Stimulated activated CD4-positive, alpha-beta T cell treated with anti-CD3 and anti-CD28 coated beads, Interleukin-2, amount 100 ng/mL, for 4 hours (primary cell): ENCODE measurements at regions not wholly inside any gene's neighbourhood (a gene's known extent, or its start where the extent isn't known, plus 50 kb on each side); places are given as distances from the start of the nearest gene placed in this dataset.
"Not testable (repeated sequence)": the region's sequence is repeated elsewhere in the genome, so short reads cannot be mapped to it uniquely, and the experiment has no call there.

ENCODE experiments used
- DNase-seq: peaks from one replicate; pipeline ENCODE4 v3.0.0-alpha.2; 2020; ENCODE audit warnings: low read depth

- DNase-seq = no peak
Observed at GRCh38 chr17:68097161-68097805, 61.7 kb downstream of the KPNA2 start.

GRCh38 chr17:68099341-68099753 lies 63.8 kb downstream of the KPNA2 start:
- not testable (repeated sequence) for DNase-seq

- no peak for DNase-seq
Observed at GRCh38 chr17:68100000-68100641, 64.6 kb downstream of the KPNA2 start.

GRCh38 chr17:68101075-68101986 lies 65.8 kb downstream of the KPNA2 start:
- peak; percentile 41 for DNase-seq

GRCh38 chr17:68101987-68102314 lies 66.4 kb downstream of the KPNA2 start:
- DNase-seq = no peak

GRCh38 chr17:68102318-68102758 lies 66.8 kb downstream of the KPNA2 start:
- no peak for DNase-seq

- no peak for DNase-seq
Observed at GRCh38 chr17:68103148-68103547, 67.6 kb downstream of the KPNA2 start.

GRCh38 chr17:68106085-68106484 lies 70.5 kb downstream of the KPNA2 start:
- DNase-seq = no peak

- DNase-seq = no peak
Observed at GRCh38 chr17:68107373-68107772, 71.8 kb downstream of the KPNA2 start.

- no peak for DNase-seq
Observed at GRCh38 chr17:68108313-68109000, 72.9 kb downstream of the KPNA2 start.

GRCh38 chr17:68109404-68109803 lies 73.9 kb downstream of the KPNA2 start:
- DNase-seq = not testable (repeated sequence)

GRCh38 chr17:68116211-68116610 lies 80.7 kb downstream of the KPNA2 start:
- DNase-seq = not testable (repeated sequence)

GRCh38 chr17:68122587-68122986 lies 87.1 kb downstream of the KPNA2 start:
- no peak for DNase-seq

- no peak for DNase-seq
Observed at GRCh38 chr17:68125111-68125870, 89.8 kb downstream of the KPNA2 start.

GRCh38 chr17:68127914-68128313 lies 92.4 kb downstream of the KPNA2 start:
- no peak for DNase-seq

- DNase-seq = no peak
Observed at GRCh38 chr17:68131456-68131855, 95.9 kb downstream of the KPNA2 start.

- DNase-seq = no peak
Observed at GRCh38 chr17:68133346-68134045, 98.0 kb downstream of the KPNA2 start.

- no peak for DNase-seq
Observed at GRCh38 chr17:68134046-68134637, 98.6 kb downstream of the KPNA2 start.

- DNase-seq = no peak
Observed at GRCh38 chr17:68134731-68135130, 99.2 kb downstream of the KPNA2 start.

- no peak for DNase-seq
Observed at GRCh38 chr17:68135141-68135887, 99.8 kb downstream of the KPNA2 start.
